GM19023 (cell line): ENCODE measurements at regions not wholly inside any gene's neighbourhood (a gene's known extent, or its start where the extent isn't known, plus 50 kb on each side); places are given as distances from the start of the nearest gene placed in this dataset.
"Not testable (repeated sequence)": the region's sequence is repeated elsewhere in the genome, so short reads cannot be mapped to it uniquely, and the experiment has no call there.

Experiments used
- ATAC-seq: cut with Tn5 transposase; IDR thresholded peaks from one replicate; pipeline ENCODE4 v1.9.1; 2021; ENCODE audit warnings: mild to moderate bottlenecking, moderate library complexity; ENCODE audit not compliant: unreplicated experiment

- no peak for ATAC-seq
These were observed 58.0 kb upstream of the EFCAB3 start for GRCh38 chr17:62322313-62322712.

DNA sequence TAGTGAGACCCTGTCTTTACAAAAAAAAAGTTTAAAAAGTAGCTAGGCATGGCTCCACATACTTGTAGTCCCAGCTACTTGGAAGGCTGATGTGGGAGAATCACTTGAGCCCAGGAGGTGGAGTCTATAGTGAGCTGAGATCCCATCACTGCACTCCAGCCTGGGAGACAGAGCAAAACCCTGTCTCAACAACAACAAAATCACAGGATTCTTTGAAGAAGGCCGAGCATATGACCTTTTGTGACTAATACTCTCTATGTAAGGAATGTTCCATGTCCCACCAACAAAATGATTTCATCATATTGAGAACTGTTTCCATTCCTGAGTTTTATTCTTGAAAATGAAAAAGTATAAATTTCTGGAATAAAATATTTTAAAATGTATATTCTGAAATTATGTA, 58.9 kb upstream of the EFCAB3 start:
- ATAC-seq: no peak

GRCh38 chr17:62319846-62320245, 60.5 kb upstream of the EFCAB3 start:
- ATAC-seq: no peak

GRCh38 chr17:62309396-62309795, 71.0 kb upstream of the EFCAB3 start:
- ATAC-seq: no peak

DNA sequence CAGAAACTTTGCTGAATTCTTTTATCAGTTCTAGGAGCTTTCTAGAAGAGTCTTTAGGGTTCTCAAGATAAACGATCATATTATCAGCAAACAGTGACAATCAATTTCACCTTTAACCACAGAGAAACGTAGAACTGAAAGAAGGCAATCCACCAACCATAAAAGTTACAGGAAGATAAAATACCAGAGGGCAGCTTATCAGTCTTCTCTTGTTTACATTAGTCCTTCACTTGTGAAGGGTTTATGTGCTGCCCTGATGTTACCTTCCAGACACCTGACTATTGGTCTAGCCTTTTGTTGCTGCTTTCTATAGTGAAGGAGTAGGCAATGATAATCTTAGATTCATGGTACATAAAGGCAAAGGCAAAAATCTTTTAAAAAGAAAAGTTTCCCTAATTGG, 73.2 kb upstream of the EFCAB3 start:
- no peak for ATAC-seq

DNA sequence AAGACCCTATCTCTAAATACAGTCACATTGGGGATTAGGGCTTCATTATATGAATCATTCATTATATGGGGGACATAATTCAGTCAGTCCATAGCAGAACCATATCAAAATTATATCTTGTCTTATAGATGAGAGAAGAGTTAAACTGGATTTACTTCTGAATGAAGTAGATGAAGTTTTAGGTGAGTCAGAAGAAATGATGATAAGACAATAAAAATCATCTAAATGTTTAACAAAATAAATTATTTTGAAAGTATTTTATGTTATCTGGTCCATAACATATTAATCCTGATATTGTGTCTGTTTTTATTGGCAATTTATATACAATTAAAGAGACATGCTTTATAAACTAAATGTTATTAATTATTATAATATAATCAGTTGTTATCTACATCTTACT, 76.9 kb upstream of the EFCAB3 start:
- no peak for ATAC-seq

GRCh38 chr17:62300697-62301096, 79.7 kb upstream of the EFCAB3 start:
- no peak for ATAC-seq

GRCh38 chr17:62275290-62275689, 105.1 kb upstream of the EFCAB3 start:
- ATAC-seq: not testable (repeated sequence)

- not testable (repeated sequence) for ATAC-seq
These were observed 112.0 kb upstream of the EFCAB3 start for GRCh38 chr17:62268361-62268760.

DNA sequence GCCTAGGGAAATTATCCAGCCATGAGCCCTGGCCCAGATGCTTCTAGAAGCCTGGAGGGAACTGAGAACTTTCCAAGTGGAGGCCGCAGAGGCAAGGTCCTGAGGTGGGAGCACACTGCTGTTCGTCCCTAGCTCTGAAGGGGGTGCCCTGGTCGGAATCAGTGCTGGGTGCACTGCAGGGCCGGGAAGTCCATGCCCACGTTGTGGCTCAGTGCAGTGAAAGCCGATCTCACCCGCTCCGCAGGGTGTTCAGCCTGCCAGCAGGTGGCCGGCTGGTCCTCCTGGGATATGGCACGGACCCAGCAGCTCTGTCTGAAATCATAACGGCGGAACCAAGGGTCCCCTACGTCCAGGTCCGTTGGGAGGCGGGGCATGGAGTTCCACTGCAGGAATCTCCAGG, 115.4 kb upstream of the EFCAB3 start:
- not testable (repeated sequence) for ATAC-seq

DNA sequence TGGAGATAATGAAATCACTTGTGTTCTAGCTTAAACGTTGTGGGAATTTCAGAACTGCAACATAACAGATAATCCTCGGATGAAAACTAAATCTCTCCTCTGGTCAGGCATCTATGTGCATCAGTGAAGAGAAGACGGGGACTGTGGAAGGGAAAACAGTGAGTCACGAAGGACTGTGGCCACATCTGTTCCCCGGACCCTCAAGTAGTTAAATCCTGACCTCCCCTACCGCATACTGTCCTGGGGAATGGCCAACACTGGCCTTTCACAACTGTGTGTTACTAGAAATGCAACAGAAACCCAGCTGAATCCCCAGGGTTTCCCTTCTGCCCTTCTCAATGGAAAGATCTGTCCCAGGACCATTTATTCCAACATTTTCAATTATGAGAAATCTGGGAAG, 124.6 kb upstream of the EFCAB3 start:
- ATAC-seq: not testable (repeated sequence)

DNA sequence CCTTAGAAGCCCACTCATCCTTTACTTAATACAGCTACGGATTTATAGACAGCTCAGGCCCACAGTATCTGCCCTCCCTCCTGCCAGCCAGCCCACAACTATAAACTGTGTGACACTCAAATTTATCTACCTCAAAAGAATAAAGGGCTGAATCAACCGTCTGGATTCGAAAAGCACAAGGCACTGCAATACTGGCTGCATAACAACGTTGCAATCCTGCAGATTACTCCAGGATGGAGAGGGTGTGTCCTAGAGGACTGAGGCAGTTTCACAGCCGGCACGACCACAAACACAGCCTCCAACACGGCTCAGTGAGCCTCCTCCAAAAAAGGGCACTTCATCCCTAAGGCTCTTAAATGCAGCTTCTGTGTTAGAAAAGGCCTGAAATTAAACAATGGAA, 138.3 kb upstream of the EFCAB3 start:
- ATAC-seq: not testable (repeated sequence)

DNA sequence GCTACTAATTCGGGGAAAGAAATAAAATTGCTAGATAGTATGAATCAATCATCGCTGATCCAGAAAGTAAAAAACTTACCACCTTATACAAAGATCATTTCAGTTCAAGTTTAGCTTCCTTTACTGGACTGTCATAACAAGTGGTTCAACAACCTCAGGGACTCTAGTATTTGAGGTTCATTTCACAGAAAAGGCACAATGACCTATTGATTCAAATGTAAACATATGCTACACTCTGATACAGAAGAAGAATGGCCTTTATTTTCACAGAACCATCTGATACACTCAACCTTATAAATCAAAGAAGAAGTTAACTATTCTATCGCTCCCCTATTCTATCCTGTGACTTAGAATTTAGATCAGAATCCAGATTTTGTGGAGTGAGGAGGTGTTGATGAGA, 140.8 kb upstream of the EFCAB3 start:
- ATAC-seq: not testable (repeated sequence)

DNA sequence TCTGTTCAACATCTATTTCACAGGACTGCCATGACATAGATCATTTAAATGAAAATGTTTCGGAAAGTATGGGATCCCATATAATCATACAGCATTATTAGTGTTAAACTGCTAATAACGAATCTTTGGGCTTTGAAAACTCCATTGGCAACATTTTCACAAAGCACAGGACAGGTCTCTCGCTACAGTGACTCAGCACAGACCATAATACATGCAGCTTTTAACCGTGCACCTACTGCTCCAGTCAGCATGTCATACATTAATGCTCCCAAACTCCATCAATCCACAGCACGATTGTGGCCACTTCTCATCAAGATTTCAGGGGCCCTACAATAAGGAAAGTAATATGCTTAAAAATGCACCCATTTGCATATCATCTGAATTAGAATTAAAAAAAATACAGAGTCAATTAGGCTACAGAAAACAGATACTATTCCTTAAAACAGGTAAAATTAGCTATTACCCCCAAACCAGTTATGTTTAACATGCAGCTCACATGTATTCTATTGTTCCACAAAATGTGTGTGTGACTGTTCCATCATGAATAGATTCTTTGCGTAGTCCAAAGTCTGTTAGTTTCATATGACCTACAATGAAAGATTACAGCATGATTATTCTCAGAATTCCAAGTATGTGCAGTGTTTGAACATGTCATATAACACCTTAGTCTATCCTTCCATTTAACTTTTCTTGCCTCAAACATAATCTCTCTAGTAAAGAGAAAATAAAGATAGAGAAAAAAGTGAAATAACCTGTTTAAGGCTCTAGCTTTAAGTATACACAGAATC, 141.6 kb upstream of the EFCAB3 start:
- not testable (repeated sequence) for ATAC-seq

GRCh38 chr17:62233822-62234481, 146.4 kb upstream of the EFCAB3 start:
- ATAC-seq: not testable (repeated sequence)

GRCh38 chr17:62231293-62231692, 149.1 kb upstream of the EFCAB3 start:
- ATAC-seq: not testable (repeated sequence)

GRCh38 chr17:62226610-62227240, 153.6 kb upstream of the EFCAB3 start:
- ATAC-seq: not testable (repeated sequence)

DNA sequence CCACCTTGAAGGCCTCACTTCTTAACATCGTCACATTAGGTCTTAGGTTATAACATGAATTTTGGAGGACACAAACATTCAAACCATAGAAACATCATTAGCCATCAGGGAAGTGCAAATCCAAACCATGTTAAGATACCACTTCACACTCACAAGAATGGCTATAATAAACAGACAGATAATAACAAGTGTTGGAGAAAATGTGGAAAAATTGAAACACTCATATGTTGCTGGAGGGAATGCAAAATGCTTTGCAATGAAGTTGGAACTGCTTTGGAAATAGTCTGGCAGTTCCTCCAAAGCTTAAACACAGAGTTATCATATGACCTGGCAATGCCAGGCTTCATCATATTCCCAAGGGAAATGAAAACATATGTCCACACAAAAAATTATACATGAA, 156.8 kb upstream of the EFCAB3 start:
- not testable (repeated sequence) for ATAC-seq

DNA sequence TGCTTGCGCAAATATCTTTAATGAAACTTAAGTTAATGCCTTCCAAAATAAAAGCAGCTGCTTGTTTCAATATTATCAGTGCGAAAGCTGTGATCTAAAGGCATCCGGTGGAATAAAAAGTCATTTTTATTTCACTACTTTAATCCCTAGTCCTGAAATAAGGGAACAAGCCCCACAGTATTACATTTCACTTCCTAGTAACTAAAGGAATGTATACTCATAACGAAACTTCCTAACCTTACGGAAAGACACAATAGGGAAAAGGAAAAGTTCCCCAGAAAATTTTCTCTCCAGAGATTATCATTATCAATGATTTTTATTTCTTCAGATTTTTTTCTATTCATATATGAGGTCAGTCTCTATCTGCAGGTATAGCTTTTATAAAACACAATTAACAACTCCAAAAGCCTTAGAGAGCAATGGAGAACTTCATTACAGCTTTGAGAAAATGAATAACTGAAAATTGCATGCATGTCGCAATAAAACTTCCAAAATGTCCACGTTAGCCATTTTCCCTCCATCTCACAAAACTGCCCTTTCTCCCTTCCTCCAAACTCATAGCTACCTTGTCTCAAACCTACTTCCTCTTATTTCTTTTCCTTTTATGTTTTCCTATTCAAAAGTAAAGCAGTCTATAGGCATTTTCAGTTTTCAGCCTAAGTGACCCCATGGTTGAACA, 154.3 kb upstream of the MED13 start:
- ATAC-seq: no peak

DNA sequence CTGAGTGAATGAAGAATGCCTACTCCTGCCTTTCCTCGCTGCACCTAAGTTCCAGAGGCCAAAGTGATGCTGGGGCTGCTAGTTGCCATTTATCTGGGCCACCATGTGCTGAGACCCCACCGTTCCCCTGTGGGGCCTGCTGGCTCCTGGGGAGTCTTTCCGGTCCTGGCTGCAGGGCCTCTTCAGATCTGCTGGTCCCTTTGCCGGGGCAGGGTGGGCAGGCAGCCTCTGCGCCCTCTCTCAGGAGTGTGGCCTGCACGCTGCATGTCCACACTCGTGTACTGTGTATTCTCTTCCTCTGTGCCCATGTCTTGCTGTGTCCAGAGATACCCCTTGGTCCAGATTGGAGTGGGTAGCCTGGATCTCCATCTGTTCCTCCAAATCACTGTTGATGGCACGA, 151.8 kb upstream of the MED13 start:
- no peak for ATAC-seq

GRCh38 chr17:62215891-62216290, 150.8 kb upstream of the MED13 start:
- ATAC-seq: not testable (repeated sequence)
